NCI-H510A (cell line): ENCODE measurements at regions not wholly inside any gene's neighbourhood (a gene's known extent, or its start where the extent isn't known, plus 50 kb on each side); places are given as distances from the start of the nearest gene placed in this dataset.
A peak's percentile ranks its signal among the peaks of the same experiment; 100 is the strongest.
"Not testable (repeated sequence)": the region's sequence is repeated elsewhere in the genome, so short reads cannot be mapped to it uniquely, and the experiment has no call there.

Experiments
- DNase-seq: peaks from one replicate; lab custom pipeline; 2025; lab: John Stamatoyannopoulos, UW

DNA sequence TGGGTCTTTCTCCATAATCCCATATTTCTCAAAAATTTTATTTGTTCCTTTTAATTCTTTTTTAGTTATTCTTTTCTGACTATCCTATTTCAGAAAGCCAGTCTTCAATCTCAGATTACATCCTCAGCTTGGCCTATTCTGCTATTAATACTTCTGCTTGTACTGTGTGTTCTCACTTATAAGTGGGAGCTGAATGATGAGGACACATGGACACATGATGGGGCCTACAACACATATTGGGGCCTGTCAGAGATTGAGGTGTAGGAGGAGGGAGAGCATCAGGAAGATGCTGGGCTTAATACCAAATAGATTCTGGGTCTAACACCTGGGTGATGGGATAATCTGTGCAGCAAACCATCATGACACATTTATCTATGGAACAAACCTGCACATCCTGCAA is 82.3 kb downstream of the MAGEE1 start:
- DNase-seq: no peak

DNA sequence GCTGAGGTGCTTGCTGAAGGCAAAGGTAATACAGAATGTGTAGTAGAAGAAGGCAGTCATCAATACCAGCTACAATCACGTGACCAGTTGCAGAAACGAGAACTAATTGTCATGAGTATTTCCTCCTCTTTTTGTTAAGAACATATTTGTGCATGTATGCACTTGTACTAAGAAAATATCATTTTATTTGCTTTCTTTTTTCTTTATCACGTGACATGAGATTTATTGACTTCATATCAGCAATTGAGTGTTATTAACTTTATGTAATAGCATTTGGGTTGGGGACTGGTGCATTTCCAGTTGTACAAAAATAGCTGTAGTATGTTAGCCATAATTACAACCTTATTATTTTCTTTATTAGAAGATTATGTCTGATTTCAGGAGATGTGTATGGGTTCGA is 90.0 kb downstream of the MAGEE1 start:
- no peak for DNase-seq

DNA sequence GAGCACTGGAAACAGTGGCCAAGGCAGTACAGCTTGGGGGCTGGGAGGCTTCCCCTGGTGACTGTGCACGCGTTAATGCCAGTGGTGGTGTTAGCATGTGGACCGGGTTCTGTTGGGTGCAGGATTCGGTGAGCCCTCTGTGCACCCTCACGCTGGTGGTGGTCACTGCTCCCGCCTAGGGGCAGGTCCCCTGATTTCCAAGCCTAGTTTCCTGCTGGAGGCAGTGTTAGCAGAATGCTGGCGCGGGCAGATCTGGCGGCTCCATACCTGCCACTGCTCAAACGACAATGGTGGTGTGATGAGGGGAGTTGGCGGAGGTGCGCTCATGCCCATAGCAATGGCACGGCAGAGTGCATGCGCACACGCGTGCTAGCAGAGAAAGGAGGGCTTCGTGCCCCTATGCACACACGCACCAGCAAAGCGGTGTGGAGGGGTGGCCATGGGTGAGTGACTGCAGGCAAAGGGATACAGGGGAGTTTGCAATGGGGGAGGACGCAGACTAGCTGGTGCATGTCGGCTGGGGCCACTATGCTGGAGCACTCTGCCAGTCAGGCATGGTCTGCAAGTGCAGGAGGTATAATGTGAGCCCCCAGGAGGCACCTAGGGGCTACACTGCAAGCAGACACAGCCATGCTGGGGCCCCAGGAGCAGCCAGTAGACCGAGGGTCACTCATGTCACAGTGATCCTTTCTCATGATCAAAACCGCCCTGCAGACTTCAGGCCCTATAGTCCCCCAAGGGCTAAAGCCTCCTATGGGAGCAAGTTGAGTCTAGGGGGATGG is 93.0 kb downstream of the MAGEE1 start:
- DNase-seq: no peak

DNA sequence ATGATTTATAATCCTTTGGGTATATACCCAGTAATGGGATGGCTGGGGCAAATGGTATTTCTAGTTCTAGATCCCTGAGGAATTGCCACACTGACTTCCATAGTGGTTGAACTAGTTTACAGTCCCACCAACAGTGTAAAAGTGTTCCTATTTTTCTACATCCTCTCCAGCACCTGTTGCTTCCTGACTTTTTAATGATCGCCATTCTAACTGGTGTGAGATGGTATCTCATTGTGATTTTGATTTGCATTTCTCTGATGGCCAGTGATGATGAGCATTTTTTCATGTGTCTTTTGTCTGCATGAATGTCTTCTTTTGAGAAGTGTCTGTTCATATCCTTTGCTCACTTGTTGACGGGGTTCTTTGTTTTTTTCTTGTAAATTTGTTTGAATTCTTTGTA is 108.2 kb downstream of the MAGEE1 start:
- DNase-seq: not testable (repeated sequence)

DNA sequence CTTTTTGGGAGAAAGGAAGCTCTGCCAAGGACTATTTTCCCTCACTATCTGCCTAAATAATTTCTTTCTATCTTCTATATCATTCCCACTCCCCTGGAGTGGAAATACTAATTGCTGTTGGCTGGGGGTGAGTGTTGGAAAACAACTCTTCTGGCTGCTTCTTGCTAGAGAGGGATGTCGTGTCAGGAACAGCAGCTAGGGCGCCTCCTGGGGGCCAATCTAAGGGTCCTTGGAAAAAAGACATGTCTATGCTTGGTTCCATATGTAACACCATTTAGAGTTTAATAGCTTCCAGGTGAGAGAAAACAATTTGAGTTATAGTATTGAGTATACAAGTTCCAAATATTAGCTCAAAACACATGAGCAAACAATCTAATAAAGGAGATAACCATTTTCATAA is 111.3 kb downstream of the MAGEE1 start:
- no peak for DNase-seq

DNA sequence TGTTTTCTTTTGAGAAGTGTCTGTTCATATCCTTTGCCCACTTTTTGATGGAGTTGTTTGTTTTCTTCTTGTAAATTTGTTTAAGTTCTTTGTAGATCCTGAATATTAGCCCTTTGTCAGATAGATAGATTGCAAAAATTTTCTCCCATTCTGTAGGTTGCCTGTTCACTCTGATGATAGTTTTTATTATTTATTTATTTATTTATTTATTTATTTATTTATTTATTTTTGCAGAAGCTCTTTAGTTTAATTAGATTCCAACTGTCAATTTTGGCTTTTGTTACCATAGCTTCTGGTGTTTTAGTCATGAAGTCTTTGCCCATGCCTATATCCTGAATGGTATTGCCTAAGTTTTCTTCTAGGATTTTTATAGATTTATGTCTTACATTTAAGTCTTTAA is 115.9 kb downstream of the MAGEE1 start:
- not testable (repeated sequence) for DNase-seq

DNA sequence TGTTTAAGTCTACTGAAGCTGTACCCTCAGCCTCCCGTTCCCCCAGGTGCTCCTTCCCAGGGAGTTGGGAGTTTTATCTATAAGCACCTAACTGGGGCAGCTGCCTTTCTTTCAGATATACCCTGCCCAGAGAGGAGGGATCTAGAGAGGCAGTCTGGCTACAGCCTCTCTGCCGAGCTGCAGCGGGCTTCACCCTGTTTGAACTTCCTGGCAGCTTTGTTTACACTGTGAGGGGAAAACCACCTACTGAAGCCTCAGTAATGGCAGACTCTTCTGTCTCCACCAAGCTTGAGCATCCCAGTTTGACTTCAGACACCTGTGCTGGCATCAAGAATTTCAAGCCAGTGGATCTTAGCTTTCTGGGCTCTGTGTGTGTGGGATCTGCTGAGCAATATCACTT is 122.5 kb downstream of the MAGEE1 start:
- DNase-seq: no peak

DNA sequence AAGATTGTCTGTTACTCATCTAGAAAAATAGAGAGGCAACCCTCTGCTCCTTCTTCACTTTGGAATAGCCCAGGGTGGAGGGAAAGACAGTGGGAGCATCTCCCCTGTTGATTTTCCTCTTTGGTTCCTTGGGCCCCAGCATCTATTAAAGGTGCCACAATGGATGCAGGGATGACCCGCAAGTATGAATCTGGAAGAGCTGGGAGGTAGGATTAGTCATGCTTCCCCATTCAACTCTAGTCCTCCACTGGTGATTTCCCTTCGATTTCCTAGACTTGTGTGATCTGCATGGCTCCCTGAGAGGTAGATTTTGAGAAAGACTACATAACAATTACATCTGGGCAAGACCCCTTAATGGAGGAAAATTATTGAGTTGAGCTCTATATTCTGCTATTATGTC is 127.8 kb downstream of the MAGEE1 start:
- no peak for DNase-seq

DNA sequence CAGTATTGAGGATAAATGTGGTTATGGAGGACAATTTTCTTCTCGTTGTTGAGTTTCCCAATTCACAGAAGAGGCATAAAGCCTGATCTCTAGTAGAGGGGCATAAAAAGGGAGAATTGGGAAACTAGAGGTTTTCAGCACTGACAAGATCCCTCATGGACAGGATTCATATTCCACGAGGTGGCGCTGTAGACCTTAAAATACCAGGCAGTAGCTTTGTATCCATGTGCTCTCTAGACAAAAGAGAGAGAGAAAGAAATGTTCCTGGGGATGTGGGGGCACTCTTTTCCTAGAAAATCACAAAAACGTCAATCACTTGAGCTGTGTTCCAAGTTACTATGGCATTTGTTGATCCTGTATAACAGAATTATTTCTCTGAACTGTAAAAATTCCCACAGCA is 128.3 kb downstream of the MAGEE1 start:
- peak; percentile 0 for DNase-seq

DNA sequence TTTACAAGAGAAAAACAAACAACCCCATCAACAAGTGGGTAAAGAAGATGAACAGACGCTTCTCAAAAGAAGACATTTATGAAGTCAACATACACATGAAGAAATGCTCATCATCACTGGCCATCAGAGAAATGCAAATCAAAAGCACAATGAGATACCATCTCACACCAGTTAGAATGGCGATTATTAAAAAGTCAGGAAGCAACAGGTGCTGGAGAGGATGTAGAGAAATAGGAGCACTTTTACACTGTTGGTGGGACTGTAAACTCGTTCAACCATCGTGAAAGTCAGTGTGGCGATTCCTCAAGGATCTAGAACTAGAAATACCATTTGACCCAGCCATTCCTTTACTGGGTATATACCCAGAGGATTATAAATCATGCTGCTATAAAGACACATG is 137.3 kb downstream of the MAGEE1 start:
- not testable (repeated sequence) for DNase-seq

DNA sequence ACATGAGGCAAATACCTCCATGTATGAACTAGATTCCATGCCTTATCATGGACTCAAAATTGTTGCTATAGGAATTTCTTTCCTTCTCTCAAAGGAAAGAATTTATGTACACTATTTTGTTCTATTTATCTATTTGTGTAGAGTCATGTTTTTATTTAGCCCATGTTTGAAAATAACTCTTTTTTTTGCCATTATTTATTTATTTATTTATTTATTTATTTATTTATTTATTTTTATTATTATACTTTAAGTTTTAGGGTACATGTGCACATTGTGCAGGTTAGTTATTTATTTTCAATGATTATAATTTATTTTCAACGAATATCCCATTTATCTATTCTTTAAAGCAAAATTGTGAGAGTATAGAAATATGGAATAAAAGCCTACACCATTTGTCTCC is 177.9 kb downstream of the MAGEE1 start:
- no peak for DNase-seq

DNA sequence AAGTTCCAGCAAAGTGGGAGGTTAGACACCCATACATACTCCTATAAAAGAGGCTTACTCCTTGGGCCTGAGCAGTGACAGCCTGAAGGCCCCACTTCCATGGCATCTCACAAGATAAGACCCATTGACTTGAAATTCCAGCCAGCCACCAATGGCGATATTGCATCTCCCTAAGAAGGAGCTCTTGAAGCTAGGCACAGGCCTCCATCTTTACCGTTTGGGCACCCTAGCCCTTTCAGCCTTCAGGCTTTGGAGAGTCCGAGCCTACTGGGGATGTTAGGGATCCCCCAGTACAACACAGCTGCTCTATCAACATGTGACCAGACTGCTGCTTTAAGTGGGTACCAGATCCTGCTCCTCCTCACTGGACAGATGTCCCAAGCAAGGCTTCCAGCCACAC is 189.5 kb downstream of the MAGEE1 start:
- DNase-seq: no peak

DNA sequence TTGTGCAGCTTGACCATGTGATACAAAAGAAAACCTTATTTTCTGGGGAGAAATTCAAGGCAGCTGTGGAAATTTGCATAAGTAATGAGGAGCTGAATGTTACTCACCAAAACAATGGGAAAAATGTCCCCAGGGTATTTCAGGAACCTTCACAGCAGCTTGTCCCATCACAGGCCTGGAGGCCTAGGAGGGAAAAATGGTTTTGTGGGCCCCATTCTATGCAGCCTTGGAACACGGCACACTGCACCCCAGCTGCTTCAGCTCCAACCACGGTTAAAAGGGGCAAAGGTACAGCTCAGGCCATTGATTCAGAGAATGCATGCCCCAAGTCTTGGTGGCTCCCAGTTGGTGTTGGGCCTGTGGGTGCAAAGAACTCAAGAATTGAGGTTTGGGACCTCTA is 216.1 kb downstream of the MAGEE1 start:
- no peak for DNase-seq

DNA sequence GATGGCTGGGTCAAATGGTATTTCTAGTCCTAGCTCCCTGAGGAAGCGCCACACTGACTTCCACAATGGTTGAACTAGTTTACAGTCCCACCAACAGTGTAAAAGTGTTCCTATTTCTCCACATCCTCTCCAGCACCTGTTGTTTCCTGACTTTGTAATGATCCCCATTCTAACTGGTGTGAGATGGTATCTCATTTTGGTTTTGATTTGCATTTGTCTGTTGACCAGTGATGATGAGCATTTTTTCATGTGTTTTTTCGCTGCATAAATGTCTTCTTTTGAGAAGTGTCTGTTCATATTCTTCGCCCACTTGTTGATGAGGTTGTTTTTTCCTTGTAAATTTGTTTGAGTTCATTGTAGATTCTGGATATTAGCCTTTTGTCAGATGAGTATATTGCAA is 223.9 kb downstream of the MAGEE1 start:
- not testable (repeated sequence) for DNase-seq

DNA sequence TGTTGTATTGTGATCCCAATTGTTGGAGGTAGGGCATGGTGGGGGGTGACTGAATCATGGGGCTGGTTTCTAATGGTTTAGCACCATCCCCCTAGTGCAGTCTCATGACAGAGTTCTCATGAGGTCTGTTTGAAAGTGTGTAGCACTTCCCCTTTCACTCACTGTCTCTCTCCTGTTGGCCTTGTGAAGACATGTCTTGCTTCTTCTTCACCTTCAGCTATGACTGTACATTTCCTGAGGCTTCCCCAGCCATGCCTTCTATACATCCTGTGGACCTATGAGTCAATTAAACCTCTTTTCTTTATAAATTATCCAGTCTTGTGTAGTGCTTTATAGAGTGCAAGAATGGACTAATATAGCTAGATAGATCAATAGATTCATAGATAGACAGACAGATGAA is 230.0 kb downstream of the MAGEE1 start:
- DNase-seq: no peak
